Testis (tissue), 2 donors: ENCODE measurements at regions not wholly inside any gene's neighbourhood (a gene's known extent, or its start where the extent isn't known, plus 50 kb on each side); places are given as distances from the start of the nearest gene placed in this dataset.

ENCODE experiments used
- DNase-seq: peaks from one replicate; pipeline ENCODE4 v3.0.0-alpha.2; 2019
- H3K27ac ChIP-seq, 2 donors: fragments of 200-600 bp; sonication (generic); one replicate each; pipeline ENCODE4 v1.5.1; 2019
- H3K27me3 ChIP-seq: fragments of 200-600 bp; sonication (generic); one replicate; pipeline ENCODE4 v1.5.1; 2019
- H3K36me3 ChIP-seq: fragments of 200-600 bp; sonication (generic); one replicate; pipeline ENCODE4 v1.5.1; 2017; ENCODE audit warnings: low read depth; ENCODE audit errors: missing control alignments
- H3K4me1 ChIP-seq: fragments of 200-600 bp; sonication (generic); one replicate; pipeline ENCODE4 v1.5.1; 2019
- H3K4me3 ChIP-seq, 2 donors: fragments of 200-600 bp; sonication (generic); one replicate each; pipeline ENCODE4 v1.5.1; 2017 to 2019
- H3K9me3 ChIP-seq: fragments of 200-600 bp; sonication (generic); one replicate; pipeline ENCODE4 v1.5.1; 2017
- CTCF ChIP-seq, 3 experiments: fragments of 450-650 bp in 2 of 3; fragments of 200-600 bp in 1 of 3; sonication (generic) in 1 of 3; IDR thresholded peaks; one replicate each; pipeline ENCODE4 v1.5.1; 2016 to 2019; ENCODE audit warnings: antibody characterized with exemption in 3 of 3, mild to moderate bottlenecking in 2 of 3, moderate library complexity in 1 of 3
- POLR2A ChIP-seq: fragments of 450-650 bp; IDR thresholded peaks from one replicate; pipeline ENCODE4 v1.6.1; 2017; ENCODE audit warnings: antibody characterized with exemption, mild to moderate bottlenecking, moderate library complexity
- WGBS, 2 donors: methylation state at CpG; one replicate each; pipeline ENCODE4 v1.1.5; 2018; 5-methylcytosine and 5-hydroxymethylcytosine counted together
- intact Hi-C: fragments of 100-400 bp; cut with DNase I; formaldehyde crosslinking; loops from one replicate; pipeline ENCODE4 v1.15.1; 2023; ENCODE audit warnings: low total_unique reads

GRCh38 chr1:234917495-234918180 is 211.0 kb downstream of the TOMM20 start:
- Histone ChIP-seq H3K4me3 (no peak overlapping the region), H3K4me1 (peaks cover 24% of the 10 kb centered on the region), H3K9me3 (no peaks in the 10 kb centered on the region), H3K27me3 (no peaks in the 10 kb centered on the region), H3K27ac (peak overlapping the region in 1 of 2 donors; percentile 63), H3K36me3 (no peaks in the 10 kb centered on the region)
- TF ChIP-seq CTCF (IDR thresholded peaks at IDR 0.05) (no peak), POLR2A (no peak)
- WGBS, 2 donors, result 82 to 85% methylated on average over 20 to 23 of the region's 23 CpGs
- intact Hi-C loops, result no loop called here
- DNase-seq, result no peak

DNA sequence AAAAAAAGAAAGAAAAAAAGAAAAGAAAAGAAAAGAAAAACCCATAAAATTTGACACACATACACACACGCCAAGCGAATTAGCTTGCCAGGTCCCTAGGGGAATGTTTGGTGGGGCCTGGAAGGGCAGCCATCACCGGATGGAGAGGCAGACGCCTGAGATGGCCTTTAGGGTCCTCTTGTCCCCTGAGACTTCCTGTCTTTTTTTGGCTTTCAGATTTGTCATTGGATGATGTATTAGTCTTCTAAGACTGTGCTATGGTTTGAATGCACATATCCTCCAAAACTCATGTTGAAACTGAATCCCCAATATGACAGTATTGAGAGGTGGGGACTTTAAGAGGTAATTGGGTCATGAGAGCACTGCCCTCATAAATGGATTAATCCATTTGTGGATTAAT is 211.8 kb downstream of the TOMM20 start:
- Histone ChIP-seq H3K27ac (no peak overlapping the region), H3K36me3 (no peaks in the 10 kb centered on the region), H3K9me3 (no peaks in the 10 kb centered on the region), H3K4me1 (peaks cover 24% of the 10 kb centered on the region), H3K27me3 (no peaks in the 10 kb centered on the region), H3K4me3 (no peak overlapping the region)
- 81 to 88% methylated on average over 4 of the region's 4 CpGs for WGBS, 2 donors
- TF ChIP-seq CTCF (IDR thresholded peaks at IDR 0.05) (no peak), POLR2A (no peak)
- no peak for DNase-seq
- intact Hi-C loops, result no loop called here

- intact Hi-C loops, result no loop called here
- Histone ChIP-seq H3K4me3 (no peak overlapping the region), H3K9me3 (no peaks in the 10 kb centered on the region), H3K36me3 (no peaks in the 10 kb centered on the region), H3K27ac (peak overlapping the region in 1 of 2 donors; percentile 11), H3K27me3 (no peaks in the 10 kb centered on the region), H3K4me1 (peaks cover 20% of the 10 kb centered on the region)
- no peak for DNase-seq
- WGBS, 2 donors, result 74 to 75% methylated on average over 16 of the region's 16 CpGs
- TF ChIP-seq CTCF (IDR thresholded peaks at IDR 0.05) (no peak), POLR2A (no peak)
Observed at GRCh38 chr1:234915924-234916675, 212.5 kb downstream of the TOMM20 start.

DNA sequence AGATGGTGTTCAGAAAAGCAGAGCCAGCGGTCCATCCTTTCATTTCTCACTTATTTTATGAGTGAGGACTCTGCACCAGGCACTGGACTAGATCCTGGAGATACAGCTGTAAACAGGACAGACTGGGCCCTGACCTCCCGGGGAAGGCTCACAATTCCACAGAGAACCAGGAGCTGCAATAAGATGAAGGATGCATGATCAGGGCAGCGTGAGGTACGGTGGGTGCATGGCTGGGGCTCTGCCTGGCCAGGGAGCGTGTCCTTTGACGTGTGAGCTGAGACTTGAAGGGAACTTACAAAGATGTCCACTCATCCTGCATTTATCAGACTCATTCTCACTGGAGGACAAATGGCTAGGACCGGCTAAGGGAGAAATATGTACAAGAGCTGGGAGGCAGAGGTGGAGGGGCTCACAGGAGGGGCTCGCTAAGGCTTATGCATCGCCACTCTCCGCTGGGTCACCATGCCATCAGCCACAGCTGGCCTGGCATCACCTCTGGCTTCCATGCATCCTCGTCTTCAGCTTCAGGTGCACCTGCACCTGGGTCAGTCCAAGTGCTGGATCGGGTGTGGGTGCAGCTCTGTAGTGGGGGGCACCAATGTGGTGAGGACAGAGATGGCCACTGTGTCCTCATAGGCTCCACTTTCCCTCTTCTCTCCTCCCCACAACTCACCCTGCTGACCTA is 213.9 kb downstream of the TOMM20 start:
- Histone ChIP-seq H3K4me1 (peaks cover 20% of the 10 kb centered on the region), H3K9me3 (no peaks in the 10 kb centered on the region), H3K4me3 (no peak overlapping the region), H3K27ac (no peak overlapping the region), H3K36me3 (no peaks in the 10 kb centered on the region), H3K27me3 (no peaks in the 10 kb centered on the region)
- intact Hi-C loops, result no loop called here
- DNase-seq, result no peak
- 91 to 93% methylated on average over 9 to 12 of the region's 12 CpGs for WGBS, 2 donors
- no peak for TF ChIP-seq CTCF (IDR thresholded peaks at IDR 0.05)
- no peak for TF ChIP-seq POLR2A
